ENCODE measurements at regions not wholly inside any gene's neighbourhood (a gene's known extent, or its start where the extent isn't known, plus 50 kb on each side); places are given as distances from the start of the nearest gene placed in this dataset.

- no peak for DNase-seq
Measured at GRCh38 chr6:145313041-145313855, 422.1 kb downstream of the EPM2A start.

- no peak for DNase-seq
Measured at GRCh38 chr6:145315982-145316600, 419.2 kb downstream of the EPM2A start.

- DNase-seq, result no peak
Measured at GRCh38 chr6:145318952-145319351, 416.4 kb downstream of the EPM2A start.

GRCh38 chr6:145319605-145320004 is 415.7 kb downstream of the EPM2A start:
- DNase-seq, result no peak

GRCh38 chr6:145323646-145324045 is 411.7 kb downstream of the EPM2A start:
- DNase-seq, result no peak

- DNase-seq, result peak; percentile 86
Measured at GRCh38 chr6:145327586-145327985, 407.7 kb downstream of the EPM2A start.

- no peak for DNase-seq
Measured at GRCh38 chr6:145329257-145329656, 406.1 kb downstream of the EPM2A start.

GRCh38 chr6:145331066-145331465 is 404.3 kb downstream of the EPM2A start:
- DNase-seq, result no peak

GRCh38 chr6:145332011-145332410 is 403.3 kb downstream of the EPM2A start:
- DNase-seq, result peak; percentile 84

GRCh38 chr6:145336119-145336518 is 399.2 kb downstream of the EPM2A start:
- DNase-seq, result no peak

GRCh38 chr6:145339089-145339488 is 396.2 kb downstream of the EPM2A start:
- DNase-seq, result no peak

- DNase-seq, result no peak
Measured at GRCh38 chr6:145340256-145340655, 395.1 kb downstream of the EPM2A start.

- no peak for DNase-seq
Measured at GRCh38 chr6:145345094-145345493, 390.2 kb downstream of the EPM2A start.

- DNase-seq, result no peak
Measured at GRCh38 chr6:145347216-145347615, 388.1 kb downstream of the EPM2A start.

GRCh38 chr6:145349950-145350510 is 385.3 kb downstream of the EPM2A start:
- DNase-seq, result no peak

- DNase-seq, result no peak
Measured at GRCh38 chr6:145350928-145351327, 384.4 kb downstream of the EPM2A start.

GRCh38 chr6:145352382-145353080 is 382.8 kb downstream of the EPM2A start:
- no peak for DNase-seq

- no peak for DNase-seq
Measured at GRCh38 chr6:145360865-145361264, 374.5 kb downstream of the EPM2A start.

- DNase-seq, result no peak
Measured at GRCh38 chr6:145367149-145367548, 368.2 kb downstream of the EPM2A start.

GRCh38 chr6:145368075-145368474 is 367.2 kb downstream of the EPM2A start:
- no peak for DNase-seq

GRCh38 chr6:145370559-145370958 is 364.8 kb downstream of the EPM2A start:
- no peak for DNase-seq

GRCh38 chr6:145372671-145373151 is 362.6 kb downstream of the EPM2A start:
- no peak for DNase-seq

- no peak for DNase-seq
Measured at GRCh38 chr6:145373826-145374225, 361.5 kb downstream of the EPM2A start.

Measured in islet precursor cell (in vitro differentiated cells).